ENCODE measurements at regions not wholly inside any gene's neighbourhood (a gene's known extent, or its start where the extent isn't known, plus 50 kb on each side); places are given as distances from the start of the nearest gene placed in this dataset.

DNA sequence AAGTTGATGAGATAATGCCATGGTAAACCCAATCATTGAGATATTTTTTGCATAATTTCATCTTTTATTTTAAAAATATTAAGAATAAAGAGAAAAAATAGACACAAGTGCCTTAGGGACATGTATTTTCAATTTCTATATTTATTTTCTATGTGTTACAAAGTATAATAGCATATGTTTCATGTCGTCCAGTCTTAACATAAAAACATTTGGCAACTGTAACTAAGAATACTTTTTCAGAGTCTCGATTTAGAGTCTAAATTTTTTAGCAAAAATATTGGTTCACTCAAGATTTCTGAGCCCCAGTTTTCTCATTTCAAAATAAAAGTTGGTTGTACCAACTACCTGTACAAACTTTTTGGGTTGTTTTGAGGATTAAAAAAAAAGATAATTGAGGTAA is 511.4 kb upstream of the ZNF385D start:
- DNase-seq (ENCODE audit: low spot score) = no peak
- intact Hi-C loops (cut with DNase I) = no loop called here

DNA sequence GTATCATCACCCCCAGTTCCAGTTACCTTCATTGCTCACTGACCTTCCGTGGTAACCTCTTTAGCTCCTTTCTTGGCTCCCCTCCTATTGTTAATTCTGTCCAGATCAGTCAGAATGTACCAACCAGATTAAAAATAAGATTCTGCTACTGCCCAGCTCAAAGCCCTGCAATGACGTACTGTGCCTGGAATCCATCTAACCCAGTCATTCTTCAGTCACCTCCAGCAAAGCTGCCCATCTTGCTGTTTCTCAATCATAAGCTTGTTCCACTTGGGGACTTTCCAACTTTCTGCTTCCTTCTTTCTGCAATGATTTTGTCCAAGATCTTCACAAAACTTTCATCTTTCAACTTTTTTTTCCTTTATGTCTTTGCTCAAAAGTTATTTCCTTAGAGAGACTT is 512.0 kb upstream of the ZNF385D start:
- intact Hi-C loops (cut with DNase I) = no loop called here
- DNase-seq (ENCODE audit: low spot score) = no peak

DNA sequence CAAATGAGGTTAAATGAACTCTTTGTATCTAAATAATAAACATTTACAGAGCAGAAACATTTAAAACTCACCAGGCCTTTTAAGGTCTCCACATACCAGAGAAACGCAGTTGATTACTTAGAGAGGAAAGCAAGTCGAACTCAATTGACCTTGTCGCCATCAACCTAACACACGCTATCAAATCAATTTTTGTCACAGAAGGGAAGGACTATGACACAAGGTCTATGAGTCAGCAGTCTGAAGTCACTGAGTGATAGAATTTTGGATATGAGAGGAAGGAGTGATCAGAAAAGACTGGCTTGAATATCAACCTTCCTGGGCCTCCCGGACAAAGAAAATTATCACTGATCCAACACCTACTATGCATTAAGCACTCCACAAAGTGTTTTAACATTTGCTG is 514.4 kb upstream of the ZNF385D start:
- intact Hi-C loops (cut with DNase I) = no loop called here
- DNase-seq (ENCODE audit: low spot score) = no peak

DNA sequence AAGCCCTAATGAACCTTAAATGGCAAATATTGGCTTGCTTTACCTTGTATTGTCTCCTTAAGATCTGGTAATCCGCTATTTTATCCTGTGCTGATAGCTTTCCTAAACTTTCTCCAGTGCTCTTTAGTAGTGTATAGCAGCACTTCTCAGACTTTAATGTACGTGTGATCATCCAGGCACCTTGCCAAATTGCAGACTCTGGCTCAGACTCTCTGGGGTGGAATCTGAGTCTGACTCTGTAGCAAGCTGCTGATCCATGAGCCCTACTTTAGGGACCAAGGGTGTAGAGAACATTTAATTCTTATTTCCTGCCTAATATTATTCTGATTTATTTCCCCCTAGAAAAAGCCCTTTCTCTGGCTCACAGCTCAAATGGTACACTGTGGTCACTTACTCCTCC is 518.8 kb upstream of the ZNF385D start:
- DNase-seq (ENCODE audit: low spot score) = no peak
- intact Hi-C loops (cut with DNase I) = no loop called here

DNA sequence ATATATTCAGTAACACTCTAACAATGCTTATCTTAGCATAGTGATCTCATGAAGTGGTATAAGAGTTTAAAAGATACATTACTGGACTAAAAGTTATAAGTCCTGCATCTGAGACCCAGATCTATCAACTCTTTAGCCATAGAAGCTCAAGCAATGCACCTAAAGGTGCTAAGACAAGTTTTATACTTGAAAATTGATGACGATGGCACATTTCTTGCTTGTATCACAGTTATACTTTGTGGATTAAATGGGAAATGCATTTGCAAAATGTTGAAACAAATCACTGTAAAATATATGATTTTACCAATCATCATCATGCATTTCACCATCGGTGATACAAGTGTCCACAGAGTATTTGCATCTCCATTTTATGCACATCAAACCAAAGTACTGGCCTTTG is 525.3 kb upstream of the ZNF385D start:
- intact Hi-C loops (cut with DNase I) = no loop called here
- DNase-seq (ENCODE audit: low spot score) = no peak

DNA sequence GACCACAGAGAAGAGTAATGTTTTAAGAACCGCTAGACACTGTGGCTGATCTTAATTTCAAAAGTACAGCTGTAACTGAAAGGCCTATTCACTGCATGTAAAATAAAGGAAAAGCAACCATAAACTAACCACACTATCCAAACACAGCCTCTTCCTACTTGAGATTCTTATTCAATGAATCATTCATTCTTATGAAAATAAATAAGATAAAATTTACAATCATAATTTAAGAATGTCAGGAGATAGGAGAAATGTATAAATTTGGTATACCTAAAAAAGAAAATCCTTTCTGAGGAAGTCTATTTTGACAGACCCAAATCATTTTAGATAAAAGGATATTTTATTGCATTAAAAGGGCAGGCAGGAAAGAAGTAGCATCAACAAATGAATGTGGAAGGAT is 533.5 kb upstream of the ZNF385D start:
- intact Hi-C loops (cut with DNase I) = no loop called here
- no peak for DNase-seq (ENCODE audit: low spot score)

DNA sequence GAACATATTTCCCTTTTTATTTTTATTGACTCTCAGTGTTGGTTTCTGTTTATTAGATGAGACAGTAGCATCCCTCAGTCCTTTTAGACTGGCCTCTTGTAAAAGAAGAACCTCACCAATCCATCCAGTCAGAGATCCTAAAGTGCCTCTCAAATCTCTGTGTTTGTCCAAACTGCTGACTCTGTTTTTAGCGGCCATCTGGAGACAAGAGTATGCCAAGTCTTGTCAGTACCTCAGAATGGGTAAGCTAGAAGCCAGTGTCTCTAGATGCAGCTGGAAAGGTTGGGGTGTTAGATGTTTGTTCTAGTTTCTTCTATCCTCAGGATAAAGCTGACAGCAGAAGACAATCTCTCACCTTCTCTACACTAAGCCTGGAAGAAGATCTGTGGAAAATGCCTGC is 537.7 kb upstream of the ZNF385D start:
- intact Hi-C loops (cut with DNase I) = no loop called here
- no peak for DNase-seq (ENCODE audit: low spot score)

DNA sequence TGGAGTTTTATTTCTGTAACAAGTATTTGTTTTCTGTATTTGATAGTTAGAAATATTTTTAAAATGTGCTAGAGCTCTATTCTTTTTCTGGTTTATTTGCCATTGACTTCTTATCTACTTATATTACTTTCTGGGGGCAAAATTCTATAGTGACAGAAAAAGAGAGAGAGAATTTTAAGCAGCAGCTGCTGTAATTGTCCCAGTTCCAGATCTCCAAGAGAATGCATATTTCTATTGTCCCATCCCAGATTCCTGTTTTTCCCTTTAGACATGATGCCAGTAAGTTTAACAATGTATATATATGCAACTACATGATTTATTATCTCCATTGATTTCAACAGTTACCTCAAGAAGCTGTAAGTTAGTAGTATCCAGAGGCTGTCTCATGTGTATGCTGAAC is 541.7 kb upstream of the ZNF385D start:
- no peak for DNase-seq (ENCODE audit: low spot score)
- intact Hi-C loops (cut with DNase I) = no loop called here

DNA sequence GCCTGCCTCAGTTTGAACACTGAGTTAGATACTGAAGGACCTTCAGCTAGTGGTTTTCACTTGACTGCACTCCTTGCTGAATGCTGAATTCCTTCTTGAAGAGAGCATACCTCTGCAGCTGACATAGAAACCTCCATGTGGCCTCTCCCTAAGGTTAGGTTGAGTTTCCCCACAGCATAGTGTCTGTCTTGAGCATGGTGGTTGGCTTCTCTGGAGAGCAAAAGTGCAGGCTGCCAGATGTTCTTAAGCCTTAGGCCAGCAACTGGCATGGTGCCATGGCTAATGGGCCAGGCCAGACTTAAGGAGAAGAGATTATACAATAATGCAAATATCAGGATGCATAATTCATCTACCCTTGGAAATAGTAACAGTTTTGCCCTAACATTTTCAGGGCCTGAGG is 545.6 kb upstream of the ZNF385D start:
- no peak for DNase-seq (ENCODE audit: low spot score)
- intact Hi-C loops (cut with DNase I) = no loop called here

DNA sequence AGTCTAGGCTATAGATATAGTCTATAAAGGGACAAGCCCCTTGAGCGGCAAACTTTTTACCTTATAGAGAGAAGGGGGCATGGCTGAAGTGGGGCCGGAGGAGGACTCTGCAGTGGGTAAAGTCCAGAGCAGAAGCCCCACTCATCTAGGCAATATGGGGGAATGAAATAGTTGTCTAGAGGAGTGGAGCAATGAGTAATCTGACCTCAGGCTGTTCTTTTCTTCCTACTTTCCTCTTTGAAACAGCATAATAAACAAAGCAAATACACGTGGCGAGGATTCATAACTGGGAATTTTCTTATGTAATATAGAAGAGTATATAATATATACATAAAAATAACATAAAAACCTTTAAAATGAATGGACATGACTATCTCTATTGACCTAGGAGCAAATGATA is 546.4 kb upstream of the ZNF385D start:
- intact Hi-C loops (cut with DNase I) = no loop called here
- no peak for DNase-seq (ENCODE audit: low spot score)

DNA sequence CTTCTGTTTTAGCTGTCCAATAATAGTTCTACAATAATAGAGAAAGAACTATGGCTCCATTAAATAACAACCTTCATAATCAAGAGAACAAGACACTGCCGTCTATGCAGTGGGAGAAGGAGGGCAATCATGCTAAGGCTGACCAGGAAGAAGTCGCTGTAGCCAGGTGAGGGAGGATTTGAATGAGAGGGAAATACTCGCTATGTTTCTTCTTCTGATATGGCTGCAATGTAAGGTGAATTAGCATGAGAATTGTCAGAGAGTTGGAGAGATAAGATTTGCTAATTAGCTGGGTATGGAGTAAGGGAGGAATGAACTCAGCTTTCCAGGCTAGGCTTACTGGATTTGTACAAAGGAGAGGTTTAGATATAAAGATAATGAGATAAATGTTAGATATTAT is 555.4 kb upstream of the ZNF385D start:
- intact Hi-C loops (cut with DNase I) = no loop called here
- no peak for DNase-seq (ENCODE audit: low spot score)

DNA sequence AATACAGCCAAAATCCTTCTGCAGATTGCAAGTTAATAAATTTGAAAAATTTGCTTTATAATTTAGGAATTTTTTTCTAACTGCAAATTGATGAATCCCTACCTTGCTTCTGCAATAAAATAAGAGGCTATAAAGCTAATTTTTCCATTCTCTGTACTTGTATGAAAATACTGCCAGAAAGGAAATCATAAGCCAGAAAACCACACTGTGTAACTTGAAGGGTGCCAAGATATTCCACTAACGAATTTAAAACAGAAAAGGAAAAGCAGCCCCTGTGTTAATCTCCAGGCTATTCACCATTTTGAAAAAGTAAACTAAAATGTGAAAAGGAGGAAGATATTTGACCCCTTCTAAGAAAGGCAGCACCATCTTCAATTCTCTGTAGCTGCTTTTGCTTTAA is 557.9 kb upstream of the ZNF385D start:
- intact Hi-C loops (cut with DNase I) = no loop called here
- DNase-seq (ENCODE audit: low spot score) = no peak

DNA sequence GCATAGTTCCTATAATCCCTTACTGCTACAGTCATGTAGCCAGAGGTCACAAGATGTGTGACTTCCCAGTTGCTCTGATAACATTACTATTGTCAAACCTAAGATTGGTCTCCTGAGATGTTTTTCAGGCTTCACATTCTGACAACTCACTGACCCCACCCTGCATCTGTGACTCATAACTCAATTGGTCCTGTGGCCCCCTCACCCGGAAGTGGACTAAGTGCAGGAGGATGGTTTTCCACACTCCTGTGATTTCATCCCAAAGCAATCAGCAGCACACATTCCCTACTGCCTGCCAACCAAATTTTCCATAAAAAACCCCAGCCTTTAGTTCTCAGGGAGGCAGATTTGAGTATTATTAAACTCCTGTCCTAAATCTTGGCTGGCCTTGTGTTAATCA is 564.9 kb upstream of the ZNF385D start:
- DNase-seq (ENCODE audit: low spot score) = no peak
- intact Hi-C loops (cut with DNase I) = no loop called here

DNA sequence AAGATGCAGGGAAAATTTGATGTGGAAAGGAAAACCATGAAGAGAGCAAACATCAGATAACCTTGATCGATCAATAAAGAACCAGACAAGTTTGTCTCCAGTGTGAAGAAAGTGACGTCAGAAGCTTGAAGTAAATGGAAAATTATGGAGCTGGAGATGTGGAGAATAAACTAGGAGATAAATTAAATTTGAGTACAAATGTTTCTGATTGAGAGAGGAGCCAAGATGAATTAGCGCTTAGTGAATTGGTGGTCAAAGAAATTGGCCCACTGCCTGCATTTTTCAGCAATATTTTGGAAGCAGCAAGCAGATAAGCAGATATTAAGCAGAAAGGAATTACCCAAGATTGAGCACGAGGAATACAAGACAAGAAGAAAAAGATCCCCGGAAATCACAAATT is 567.3 kb upstream of the ZNF385D start:
- intact Hi-C loops (cut with DNase I) = no loop called here
- no peak for DNase-seq (ENCODE audit: low spot score)

DNA sequence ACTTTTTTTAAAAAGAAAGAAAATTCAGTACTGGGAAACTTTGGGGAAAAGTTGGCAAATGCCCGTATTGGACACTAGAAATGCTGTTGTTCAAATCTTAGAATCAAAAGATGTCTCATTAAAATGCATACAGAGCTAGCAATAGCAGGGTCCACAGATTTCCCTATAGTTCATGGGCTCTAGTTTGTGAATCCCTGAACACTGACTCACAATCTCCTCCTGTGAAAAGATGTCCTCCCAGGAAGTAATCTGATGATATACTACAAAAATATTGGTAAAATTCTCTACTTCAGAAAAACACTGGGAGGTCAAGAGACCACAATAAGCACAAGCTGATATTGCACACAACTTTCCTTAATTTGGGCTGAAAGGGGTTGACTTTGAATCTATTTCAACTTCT is 568.4 kb upstream of the ZNF385D start:
- no peak for DNase-seq (ENCODE audit: low spot score)
- intact Hi-C loops (cut with DNase I) = no loop called here

DNA sequence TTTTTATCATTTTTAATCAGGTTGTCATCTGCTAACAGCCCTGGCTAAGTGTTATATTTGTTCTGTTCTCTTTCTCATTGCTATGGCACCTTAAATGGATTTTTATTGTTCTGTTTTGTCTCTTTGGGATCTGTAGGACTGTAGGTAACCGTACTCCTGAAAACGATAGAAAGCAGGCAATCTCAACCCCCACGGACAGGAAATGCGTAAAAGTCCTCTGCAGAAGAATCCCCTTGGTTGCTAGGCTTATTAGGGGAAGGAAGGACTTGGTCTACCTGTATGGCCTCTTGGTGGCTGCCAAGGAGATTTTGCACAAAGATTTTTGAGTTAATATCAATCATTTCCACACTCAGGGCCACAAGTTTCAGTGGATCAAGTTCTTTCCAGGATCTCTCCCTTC is 571.9 kb upstream of the ZNF385D start:
- no peak for DNase-seq (ENCODE audit: low spot score)
- intact Hi-C loops (cut with DNase I) = no loop called here

DNA sequence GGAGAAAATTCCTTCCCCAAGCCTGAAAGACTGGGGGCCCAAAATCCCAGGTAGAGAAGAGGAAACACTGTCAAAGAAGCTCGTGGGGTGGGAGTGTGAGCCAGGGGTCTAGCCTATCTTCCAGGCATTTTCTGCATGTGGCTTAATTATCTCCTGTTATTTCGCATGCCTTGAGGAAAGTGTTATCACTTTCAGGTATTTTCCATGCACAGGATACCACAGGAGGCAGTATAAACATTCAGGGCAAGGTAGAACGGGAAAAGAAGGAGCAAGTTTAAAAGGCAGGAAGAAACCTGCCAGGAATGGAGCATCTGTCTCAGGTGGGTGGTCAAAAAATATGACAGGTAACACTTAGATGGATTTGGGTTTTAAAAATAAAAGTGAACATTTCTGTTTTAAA is 575.3 kb upstream of the ZNF385D start:
- no peak for DNase-seq (ENCODE audit: low spot score)

DNA sequence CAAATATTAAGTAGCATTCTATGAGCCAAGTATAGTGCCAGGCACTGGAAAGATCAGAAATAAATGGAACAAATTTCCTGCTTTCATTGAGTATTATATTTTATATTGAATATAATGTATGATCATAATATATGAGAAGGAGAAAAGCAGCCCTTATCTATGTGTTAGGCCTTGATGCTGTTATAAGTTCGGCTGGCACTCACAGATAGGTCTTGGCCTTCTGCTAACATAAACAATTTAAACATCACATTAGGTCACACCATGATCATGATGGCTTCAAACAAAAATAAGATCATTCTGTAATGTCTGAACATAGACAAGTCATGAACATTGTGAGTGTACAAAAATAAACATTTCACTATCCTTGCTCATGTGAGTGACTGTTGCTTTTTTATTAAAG is 584.0 kb upstream of the ZNF385D start:
- intact Hi-C loops (cut with DNase I) = no loop called here
- no peak for DNase-seq (ENCODE audit: low spot score)

More for the DNA sequence above, 575.3 kb upstream of the ZNF385D start:
- intact Hi-C loops (cut with DNase I) = no loop called here

DNA sequence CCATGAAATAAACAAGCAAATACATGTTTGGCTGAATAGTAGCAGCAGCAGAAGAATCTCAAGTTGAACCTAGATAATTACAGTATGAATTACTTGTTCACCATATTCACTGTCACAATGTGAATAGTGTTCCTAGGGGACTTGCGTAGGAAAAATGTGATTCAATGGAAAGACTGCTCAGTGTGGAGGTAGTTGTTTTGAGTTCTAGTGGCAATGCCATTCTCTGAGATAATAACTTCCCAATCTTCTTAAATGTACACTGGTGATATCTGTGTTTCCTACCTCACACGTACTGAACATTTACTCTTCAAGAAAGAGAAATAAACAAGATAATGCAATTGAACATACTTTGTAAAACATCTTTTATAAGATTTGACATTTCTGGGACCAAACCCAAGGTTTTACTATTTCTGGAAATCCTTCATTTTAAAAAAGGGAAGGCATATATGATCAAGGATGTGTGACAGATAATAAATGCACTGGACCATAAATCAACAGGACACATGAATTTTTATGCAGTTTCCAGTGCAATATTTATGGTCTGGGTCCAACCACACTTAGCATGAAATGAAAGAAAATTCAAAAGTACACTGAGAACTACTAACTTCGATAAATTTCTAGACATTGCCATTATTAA is 598.3 kb upstream of the ZNF385D start:
- DNase-seq (ENCODE audit: low spot score) = no peak
- intact Hi-C loops (cut with DNase I) = no loop called here

DNA sequence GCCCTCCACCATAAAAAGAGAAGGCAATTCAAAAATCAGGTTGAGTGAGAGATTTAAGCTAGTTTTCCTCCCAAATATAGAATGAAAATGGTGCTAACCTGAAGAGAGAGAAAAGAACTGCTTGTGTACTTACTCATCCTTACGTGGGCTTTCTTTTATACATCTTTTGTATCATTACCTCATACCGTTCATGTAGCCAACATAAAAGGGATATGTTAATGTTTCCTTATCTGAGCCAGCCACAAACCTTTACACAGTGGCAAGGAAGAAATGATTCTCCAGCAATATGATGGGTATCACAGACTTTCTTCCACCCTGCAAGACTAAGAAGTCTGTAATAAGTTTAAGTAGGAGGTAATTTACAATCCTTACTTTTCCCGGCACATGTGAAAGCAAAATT is 600.8 kb upstream of the ZNF385D start:
- intact Hi-C loops (cut with DNase I) = no loop called here

DNA sequence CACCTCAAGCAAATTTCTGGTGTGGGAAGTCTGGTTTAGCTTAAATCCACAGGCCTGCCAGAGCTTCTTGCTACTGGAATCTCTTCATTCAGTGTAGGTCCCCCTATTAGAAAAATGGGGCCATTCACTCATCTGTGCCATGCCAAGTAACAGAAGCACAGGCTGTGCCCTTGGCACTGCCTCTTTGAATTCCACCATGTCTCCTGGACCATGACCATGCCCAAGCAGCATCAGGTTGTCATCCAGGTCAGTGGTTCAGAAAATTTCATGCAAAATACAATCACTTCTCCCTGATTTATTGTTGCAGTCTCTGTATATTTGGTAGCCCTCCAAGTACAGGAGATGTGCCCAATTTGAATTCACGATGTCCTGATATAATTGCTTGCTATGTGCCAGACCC is 602.1 kb upstream of the ZNF385D start:
- intact Hi-C loops (cut with DNase I) = no loop called here
- DNase-seq (ENCODE audit: low spot score) = no peak

More for the DNA sequence above, 600.8 kb upstream of the ZNF385D start:
- DNase-seq (ENCODE audit: low spot score) = no peak

DNA sequence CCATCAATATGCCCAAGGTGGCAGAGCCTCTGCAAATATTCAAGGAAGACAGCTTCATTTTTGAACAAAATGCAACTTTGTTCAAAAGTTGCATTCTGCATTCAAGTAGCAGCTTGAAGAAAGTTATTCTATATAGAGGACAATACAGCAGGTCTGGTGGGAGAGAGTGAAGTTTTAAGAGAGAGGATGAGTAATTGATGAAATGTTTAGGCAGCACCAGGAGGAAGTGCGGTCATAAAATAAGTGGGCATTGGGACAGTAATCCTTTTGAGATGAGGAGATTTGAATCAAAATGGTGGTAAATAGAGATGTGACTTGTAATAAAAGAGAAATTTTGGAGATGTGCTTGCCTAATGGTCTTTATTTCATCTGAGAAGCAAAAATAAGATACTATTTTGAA is 607.3 kb upstream of the ZNF385D start:
- intact Hi-C loops (cut with DNase I) = no loop called here

More for the DNA sequence above, 607.3 kb upstream of the ZNF385D start:
- DNase-seq (ENCODE audit: low spot score) = no peak

Data from cardiac septum (tissue), 1 donor.